ENCODE measurements at regions not wholly inside any gene's neighbourhood (a gene's known extent, or its start where the extent isn't known, plus 50 kb on each side); places are given as distances from the start of the nearest gene placed in this dataset.

DNA sequence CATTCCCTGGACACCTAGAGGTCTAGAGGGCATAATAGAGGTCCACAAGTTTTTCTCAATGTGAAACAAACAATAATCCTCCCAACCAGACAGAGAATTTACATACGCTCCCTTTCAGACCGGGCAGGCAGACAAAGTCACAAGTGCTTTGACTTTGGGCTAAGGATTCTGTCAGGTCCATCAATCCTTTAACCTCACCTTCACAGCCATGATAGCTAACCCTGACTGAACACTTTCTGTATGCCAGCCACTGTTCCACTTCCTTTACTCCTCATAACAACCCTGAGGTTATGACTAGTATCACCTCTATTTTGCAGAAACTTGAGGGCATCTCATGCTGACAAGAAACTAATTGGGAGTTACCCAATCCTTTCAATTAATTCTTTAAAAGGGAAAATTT is 118.8 kb upstream of the AFF2 start:
- H3K4me3 ChIP-seq (ENCODE audit: low read depth, low read length): peak overlapping the region; percentile 59
- peak; percentile 28 for DNase-seq (ENCODE audit: low read depth)
- TF ChIP-seq MYC (IDR thresholded peaks at IDR 0.05; ENCODE audit: low read depth, low read length) (no peak), POLR2A (IDR thresholded peaks at IDR 0.05; ENCODE audit: extremely low read depth, insufficient read length) (no peak)
- TF ChIP-seq, protein P1, sequence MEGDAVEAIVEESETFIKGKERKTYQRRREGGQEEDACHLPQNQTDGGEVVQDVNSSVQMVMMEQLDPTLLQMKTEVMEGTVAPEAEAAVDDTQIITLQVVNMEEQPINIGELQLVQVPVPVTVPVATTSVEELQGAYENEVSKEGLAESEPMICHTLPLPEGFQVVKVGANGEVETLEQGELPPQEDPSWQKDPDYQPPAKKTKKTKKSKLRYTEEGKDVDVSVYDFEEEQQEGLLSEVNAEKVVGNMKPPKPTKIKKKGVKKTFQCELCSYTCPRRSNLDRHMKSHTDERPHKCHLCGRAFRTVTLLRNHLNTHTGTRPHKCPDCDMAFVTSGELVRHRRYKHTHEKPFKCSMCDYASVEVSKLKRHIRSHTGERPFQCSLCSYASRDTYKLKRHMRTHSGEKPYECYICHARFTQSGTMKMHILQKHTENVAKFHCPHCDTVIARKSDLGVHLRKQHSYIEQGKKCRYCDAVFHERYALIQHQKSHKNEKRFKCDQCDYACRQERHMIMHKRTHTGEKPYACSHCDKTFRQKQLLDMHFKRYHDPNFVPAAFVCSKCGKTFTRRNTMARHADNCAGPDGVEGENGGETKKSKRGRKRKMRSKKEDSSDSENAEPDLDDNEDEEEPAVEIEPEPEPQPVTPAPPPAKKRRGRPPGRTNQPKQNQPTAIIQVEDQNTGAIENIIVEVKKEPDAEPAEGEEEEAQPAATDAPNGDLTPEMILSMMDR (IDR thresholded peaks at IDR 0.05; ENCODE audit: low read depth, low read length): no peak
- TF ChIP-seq, protein P2, sequence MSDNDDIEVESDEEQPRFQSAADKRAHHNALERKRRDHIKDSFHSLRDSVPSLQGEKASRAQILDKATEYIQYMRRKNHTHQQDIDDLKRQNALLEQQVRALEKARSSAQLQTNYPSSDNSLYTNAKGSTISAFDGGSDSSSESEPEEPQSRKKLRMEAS (IDR thresholded peaks at IDR 0.05; ENCODE audit: low read depth, low read length): no peak

DNA sequence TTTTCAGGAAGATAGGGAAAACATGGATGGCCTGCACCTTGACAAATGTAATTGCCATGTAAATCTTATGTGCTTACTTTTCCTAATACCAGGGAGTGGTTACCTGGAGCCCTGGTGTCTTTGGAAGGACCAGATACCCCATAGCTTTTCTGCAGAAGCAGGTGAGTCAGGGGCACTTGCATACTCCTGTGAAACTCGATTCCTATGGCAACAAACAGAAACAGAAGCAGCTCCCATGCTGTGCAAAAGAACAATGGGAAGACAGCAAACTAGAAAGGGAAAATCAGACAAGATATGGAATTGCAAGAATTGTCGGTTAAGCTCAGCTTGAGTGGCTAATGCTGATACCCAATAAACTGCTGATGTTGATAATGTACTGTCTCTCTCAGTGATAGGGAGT is 117.4 kb upstream of the AFF2 start:
- TF ChIP-seq POLR2A (IDR thresholded peaks at IDR 0.05; ENCODE audit: extremely low read depth, insufficient read length) (no peak), MYC (IDR thresholded peaks at IDR 0.05; ENCODE audit: low read depth, low read length) (no peak)
- TF ChIP-seq, protein P2 (IDR thresholded peaks at IDR 0.05; ENCODE audit: low read depth, low read length): no peak
- TF ChIP-seq, protein P1 (IDR thresholded peaks at IDR 0.05; ENCODE audit: low read depth, low read length): no peak
- H3K4me3 ChIP-seq (ENCODE audit: low read depth, low read length): no peak overlapping the region
- no peak for DNase-seq (ENCODE audit: low read depth)

DNA sequence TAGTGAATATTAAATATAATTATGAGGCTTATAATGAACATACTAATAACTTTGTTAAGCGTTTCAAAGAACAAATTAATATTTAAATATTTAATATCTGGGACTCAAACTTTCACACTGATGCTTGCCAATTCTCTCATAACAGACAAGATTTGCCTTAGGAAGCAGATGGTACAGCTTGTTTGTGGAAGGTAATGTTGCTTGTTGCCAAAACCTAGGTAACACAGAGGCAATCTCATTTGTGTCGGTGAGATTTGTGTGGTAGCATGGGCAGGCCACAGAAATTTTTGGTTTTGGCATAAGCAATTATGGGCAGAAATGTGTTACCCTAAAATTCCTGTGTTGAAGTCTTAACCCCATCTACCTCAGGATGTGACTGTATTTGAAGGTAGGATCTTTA is 114.9 kb upstream of the AFF2 start:
- TF ChIP-seq POLR2A (IDR thresholded peaks at IDR 0.05; ENCODE audit: extremely low read depth, insufficient read length) (no peak), MYC (IDR thresholded peaks at IDR 0.05; ENCODE audit: low read depth, low read length) (no peak)
- TF ChIP-seq, protein P1 (IDR thresholded peaks at IDR 0.05; ENCODE audit: low read depth, low read length): no peak
- TF ChIP-seq, protein P2 (IDR thresholded peaks at IDR 0.05; ENCODE audit: low read depth, low read length): no peak
- no peak overlapping the region for H3K4me3 ChIP-seq (ENCODE audit: low read depth, low read length)
- no peak for DNase-seq (ENCODE audit: low read depth)

DNA sequence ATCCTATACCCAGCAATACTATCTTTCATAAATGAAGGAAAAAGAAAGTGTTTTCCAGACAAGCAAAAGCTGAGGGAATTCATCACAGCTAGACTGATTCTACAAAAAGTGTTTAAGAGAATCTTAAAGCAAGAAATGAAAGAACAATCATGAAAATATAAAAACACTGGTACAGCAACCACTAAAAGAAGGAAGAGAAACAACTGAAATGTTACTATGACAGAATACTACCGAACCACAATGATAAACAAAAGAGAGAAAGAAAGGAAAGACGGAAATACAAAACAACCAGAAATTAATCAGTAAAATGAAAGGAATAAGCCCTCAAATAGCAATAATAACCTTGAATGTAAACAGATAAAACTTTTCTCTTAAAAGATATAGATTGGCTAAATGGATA is 110.8 kb upstream of the AFF2 start:
- TF ChIP-seq POLR2A (IDR thresholded peaks at IDR 0.05; ENCODE audit: extremely low read depth, insufficient read length) (no peak), MYC (IDR thresholded peaks at IDR 0.05; ENCODE audit: low read depth, low read length) (no peak)
- TF ChIP-seq, protein P2 (IDR thresholded peaks at IDR 0.05; ENCODE audit: low read depth, low read length): no peak
- TF ChIP-seq, protein P1 (IDR thresholded peaks at IDR 0.05; ENCODE audit: low read depth, low read length): no peak
- no peak for DNase-seq (ENCODE audit: low read depth)

DNA sequence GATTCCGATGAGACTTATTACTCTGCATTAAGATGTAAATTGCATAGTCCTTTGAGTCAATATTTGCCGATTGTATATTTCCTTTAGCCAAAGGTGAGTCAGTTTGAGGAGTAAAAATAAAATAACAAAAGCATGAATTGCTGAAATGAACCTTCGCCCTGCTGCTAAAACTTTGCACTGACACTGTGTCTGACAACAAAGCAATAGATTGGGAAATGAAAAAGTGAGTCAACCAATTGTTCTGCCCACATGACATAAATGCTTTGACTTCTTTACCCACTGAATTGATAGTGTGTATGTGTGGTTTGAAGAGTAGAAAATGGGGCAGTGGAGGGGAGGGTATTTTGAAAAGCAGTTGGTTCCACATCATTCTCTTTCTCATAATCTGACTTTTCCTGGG is 88.4 kb upstream of the AFF2 start:
- peak; percentile 4 for DNase-seq (ENCODE audit: low read depth)
- TF ChIP-seq, protein P1 (IDR thresholded peaks at IDR 0.05; ENCODE audit: low read depth, low read length): no peak
- no peak for TF ChIP-seq MYC (IDR thresholded peaks at IDR 0.05; ENCODE audit: low read depth, low read length)
- TF ChIP-seq, protein P2 (IDR thresholded peaks at IDR 0.05; ENCODE audit: low read depth, low read length): no peak
- no peak for TF ChIP-seq POLR2A (IDR thresholded peaks at IDR 0.05; ENCODE audit: extremely low read depth, insufficient read length)

More for the DNA sequence above, 110.8 kb upstream of the AFF2 start:
- H3K4me3 ChIP-seq (ENCODE audit: low read depth, low read length): no peak overlapping the region

More for the DNA sequence above, 88.4 kb upstream of the AFF2 start:
- H3K4me3 ChIP-seq (ENCODE audit: low read depth, low read length): no peak overlapping the region

Measured in NB4 (cell line).